HG03139 (cell line): ENCODE measurements at regions not wholly inside any gene's neighbourhood (a gene's known extent, or its start where the extent isn't known, plus 50 kb on each side); places are given as distances from the start of the nearest gene placed in this dataset.

Experiments used
- ATAC-seq: cut with Tn5 transposase; IDR thresholded peaks from one replicate; pipeline ENCODE4 v1.9.1; 2021; ENCODE audit not compliant: unreplicated experiment

DNA sequence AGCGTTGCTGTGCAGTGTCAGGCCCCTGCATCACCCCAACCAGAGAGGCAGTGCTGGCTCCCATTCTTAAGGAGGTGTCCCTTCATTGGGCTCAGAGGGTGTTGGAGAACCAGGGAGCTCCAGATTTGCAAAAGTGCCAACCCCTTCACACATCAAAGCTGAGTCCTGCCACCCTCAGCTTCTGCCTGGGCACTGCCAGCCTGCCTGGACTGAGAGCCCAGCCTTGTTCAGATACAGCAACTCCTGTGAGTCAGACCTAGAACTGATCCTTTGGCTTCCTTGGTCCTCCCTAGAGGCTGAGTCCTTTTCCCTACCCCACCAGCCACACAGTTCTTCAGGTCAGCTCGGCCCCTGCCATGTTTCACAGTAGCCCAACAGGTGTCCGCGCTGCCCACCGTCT, 424.9 kb upstream of the MYT1L start:
- ATAC-seq: no peak

DNA sequence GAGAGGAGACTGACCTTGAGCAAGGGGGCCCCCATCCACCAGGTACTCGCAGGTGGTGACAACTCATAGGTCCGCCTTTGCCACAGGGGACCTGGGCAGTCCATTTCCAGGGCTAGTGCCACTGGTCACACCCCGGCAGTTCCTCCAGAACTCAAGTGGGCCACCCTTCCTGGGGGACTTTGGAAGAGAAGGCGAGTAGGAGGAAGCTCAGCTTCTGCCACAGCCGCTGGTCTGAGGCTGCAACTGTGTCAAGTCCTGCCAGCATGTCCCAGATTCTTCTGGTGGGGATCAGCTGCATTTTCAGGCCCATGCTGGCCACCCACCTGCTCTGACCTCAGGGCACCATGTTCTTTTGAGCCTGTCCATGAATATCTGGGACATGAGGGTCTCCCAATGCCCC, 423.9 kb upstream of the MYT1L start:
- ATAC-seq: no peak

DNA sequence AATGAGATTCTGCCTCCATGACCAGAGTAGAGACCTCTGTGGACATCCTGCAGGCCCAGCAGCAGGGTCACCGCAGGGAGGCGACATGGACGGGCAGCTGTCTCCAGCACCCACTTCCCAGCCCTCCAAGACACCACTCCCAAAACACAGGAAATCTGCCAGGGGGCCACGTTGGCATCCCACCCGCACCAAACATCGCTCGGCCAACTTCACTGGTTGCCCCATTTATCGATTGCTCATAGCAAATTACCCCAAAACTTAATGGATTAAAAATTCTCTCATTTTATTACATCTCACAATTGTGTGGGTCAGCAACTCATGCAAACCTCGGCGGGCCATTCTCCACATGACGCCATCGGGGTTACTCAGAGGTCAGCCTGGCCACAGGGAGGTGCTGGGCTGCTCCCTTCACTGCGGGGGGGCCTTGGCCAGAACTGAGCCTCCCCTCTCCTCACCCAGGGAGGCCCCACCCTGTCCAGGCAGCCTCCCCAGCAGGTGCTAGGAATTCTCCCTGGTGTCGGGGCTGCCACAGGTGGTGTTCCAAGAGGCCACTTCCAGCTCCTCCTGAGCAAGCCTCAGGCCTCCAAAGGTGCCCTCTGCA, 420.7 kb upstream of the MYT1L start:
- ATAC-seq: no peak

DNA sequence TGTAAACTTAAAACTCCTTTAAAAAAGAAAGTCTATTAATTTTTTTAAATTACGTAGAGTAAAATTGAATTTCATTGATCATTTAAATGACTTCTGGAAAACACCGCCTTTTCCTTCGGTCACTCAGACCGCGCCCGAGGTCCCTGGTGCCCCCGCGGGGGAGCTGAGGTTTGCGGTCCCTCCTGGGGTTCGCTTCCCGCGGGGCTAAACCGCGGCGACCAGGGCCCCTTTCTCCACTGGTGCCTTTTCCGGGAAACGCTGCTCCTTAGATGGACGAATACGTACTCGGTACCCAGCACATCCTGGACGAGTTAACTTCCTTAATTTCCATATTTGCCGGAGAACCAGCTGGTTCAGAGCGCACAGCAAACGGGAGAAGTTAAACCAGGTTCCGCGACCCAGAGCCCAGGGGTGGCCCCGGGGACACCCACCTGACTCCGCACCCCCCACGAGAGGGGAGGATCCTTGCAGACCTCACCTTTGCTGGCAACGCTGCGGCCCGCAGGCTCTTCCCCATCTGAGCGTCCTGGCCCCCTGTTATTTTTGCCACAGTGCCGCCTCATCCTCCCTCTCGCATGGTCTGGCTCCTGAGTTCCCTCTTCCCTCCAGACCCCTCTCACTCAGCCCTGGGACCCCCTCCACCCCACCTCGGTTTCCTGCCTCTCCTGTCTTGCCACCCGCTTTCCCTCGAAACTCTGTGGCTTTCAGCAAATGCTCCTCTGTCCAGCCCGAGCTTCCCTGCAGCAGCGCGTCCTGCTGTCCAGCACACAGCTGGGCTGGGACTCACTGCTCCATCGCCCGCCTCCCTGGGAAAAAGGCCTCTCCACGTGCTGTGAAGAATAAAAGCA, 420.0 kb upstream of the MYT1L start:
- ATAC-seq: no peak

- no peak for ATAC-seq
Observed at GRCh38 chr2:2749206-2749598, 418.1 kb upstream of the MYT1L start.

DNA sequence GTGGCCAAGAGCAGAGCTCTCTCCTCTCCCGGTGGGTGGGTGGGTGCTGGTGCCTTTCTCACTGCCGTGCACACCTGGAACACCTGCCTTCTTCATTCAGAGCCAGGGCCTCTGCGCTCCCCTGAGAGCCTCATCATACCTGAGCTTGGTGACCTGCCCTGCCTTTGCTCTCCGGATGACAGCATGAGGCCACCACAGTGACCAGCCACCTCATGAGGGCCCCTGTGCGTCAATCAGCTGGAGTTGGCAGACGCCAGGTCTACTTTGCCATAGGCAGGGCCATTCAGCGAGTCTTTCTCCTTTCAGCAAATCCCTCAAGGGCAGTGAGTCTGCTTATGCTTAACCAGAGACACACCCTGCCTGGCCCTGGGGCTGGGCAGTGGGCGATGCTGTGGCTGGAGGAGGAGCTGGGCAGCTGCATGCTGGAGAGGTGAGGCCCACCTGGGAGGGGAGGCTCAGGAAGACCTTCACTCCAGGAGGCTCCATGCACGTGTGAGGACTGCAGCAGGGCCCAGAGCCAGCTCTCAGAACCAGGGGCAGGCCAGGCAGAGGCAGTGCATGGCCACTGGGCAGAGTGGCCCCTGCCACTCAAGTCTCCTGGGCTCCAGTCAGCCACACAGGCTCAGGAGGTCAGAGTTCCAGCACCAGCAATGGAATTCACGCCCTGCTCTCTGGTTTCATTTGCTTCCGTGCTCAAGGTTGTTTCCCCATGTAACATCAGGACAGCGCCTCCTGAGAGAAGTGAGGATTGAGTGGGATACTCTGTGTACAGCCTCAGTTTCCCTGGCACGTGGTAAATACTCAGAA, 417.5 kb upstream of the MYT1L start:
- ATAC-seq: no peak

DNA sequence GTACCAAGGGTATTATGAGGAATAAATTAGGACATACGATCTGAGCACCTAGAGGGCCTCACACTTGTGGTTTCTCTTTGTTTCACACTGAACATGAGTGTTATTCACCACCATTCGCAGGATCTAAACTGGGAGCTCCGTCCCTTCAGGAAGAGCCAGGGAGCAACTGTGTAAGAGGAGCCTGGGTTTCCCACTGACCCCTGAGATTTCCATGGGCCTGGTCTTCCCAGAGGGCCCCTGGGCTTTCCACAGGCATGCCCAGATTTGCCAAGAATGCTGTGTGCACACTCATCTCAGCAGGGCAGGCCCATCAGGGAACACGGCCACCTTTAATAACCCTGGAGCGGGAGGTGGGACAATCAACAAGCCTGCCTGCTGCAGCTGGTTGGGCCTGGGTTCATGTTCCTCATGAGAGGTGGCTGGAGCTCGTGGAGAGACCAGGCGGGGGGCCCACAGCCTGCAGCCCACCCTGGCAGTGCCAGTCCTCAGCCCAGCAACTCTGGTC, 416.8 kb upstream of the MYT1L start:
- no peak for ATAC-seq

DNA sequence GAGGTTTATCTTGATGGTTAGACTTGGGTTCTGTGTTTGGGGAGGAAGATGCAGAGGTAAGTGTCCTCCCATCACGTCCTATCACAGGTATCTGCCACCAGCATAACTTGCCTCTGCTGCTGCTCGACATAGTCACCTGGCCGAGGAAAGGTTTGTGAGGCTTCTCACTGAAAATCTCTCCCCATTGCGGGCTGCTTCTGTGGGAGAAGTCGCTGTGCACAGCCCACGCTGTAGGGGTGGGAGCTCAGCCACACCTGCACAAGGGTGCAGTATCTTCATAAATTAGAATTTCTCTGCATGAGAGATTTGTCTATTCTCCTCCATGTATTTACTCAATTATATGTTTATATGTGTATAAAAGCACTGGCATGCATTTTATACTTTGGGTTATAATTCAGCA, 415.7 kb upstream of the MYT1L start:
- no peak for ATAC-seq

DNA sequence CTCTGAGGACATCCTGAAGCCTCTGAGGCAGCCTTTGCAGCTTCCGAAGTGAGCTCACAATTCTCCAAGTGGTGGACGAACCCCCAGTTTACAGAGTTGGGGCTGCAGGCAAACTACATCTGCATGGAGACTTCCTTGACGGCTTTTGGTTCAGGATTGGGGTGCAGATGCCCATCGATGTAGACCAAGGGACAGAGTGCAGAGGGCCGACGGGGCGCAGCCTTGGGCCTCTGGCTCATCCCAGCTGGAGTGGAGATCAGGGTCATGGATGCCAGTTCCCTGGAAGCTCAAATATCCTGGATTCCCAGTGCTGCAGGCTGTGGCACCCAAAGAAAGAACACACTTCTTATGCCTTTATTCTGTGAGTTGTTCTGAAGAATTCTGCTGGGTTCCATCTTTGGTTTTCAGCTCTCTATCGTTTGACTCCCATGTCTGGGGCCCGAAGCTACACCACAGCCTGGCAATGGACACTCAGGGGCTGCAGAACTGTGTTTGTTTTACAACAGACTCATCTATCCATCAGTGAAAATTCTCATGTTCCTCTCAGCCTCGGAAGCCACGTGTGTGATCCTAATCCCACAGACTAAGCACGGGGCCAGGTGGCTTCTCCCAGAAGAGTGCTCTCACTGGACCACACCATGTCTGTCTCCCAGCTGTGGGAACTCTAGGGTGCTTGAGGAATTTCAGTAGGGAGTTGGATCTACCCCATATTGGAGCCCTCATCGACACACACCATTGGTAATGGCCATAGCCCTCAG, 414.1 kb upstream of the MYT1L start:
- ATAC-seq: no peak

DNA sequence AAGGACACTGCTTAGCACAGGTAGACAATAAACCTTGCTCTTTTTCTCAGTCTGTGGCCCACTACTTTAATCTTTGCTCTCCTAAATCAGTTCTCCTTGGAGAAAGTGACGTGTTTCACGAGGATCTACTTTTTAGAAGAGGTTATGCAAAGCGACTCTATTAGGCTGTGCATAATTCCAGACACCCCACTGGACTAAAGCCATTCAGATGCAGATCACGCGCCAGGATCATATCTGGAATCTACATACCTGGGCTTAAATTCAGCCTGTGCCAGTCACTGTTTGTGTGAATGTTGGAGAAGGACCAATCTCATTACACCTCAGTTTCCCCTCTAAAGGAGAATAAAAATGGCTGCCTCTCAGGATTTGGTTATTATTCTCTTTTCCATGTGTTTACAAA, 413.0 kb upstream of the MYT1L start:
- ATAC-seq: no peak

DNA sequence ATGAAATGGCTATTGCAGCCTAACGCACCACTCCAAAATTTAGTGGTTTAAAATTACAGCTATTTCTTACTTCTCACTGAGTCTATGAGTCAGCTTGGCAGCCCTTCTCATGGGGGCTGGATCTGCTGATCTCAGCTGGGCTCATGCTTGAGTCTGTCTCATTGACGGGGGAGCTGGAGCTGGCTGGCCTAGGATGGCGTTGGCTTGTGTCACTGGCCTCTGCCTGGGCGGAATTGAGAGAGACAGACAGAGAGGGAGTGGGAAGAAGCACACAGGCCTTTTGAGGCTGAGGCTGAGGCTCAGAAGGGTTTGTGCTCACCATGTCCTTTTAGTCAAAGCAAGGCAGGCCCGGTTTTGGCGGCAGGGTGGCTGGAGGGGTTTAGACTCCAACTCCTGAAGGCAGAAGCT, 412.1 kb upstream of the MYT1L start:
- no peak for ATAC-seq

GRCh38 chr2:2742726-2743125, 411.7 kb upstream of the MYT1L start:
- no peak for ATAC-seq

GRCh38 chr2:2740238-2740775, 409.2 kb upstream of the MYT1L start:
- ATAC-seq: no peak

DNA sequence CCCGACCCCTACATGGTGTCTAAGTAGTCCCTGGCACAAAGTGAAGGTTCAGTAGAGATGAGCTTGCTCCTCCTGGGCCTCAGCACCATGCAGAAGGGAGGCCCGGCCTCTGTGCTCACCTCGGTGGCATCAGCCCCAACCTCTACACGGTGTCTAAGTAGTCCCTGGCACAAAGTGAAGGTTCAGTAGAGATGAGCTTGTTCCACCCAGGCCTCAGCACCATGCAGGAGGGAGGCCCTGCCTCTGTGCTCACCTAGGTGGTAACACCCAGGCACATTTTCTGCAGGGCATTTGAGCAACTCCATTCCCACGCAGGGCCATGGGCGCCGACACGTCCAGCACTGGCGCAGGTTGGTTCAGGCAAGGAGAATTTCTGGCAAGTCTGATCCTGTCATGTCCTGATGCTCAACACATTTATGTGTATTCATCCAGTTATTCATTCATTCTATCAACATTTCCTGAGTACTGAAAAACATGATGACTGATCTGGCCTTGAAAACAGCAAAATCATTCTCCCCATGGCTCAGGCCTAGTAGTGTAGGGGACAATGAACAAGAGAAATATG, 408.2 kb upstream of the MYT1L start:
- ATAC-seq: no peak

DNA sequence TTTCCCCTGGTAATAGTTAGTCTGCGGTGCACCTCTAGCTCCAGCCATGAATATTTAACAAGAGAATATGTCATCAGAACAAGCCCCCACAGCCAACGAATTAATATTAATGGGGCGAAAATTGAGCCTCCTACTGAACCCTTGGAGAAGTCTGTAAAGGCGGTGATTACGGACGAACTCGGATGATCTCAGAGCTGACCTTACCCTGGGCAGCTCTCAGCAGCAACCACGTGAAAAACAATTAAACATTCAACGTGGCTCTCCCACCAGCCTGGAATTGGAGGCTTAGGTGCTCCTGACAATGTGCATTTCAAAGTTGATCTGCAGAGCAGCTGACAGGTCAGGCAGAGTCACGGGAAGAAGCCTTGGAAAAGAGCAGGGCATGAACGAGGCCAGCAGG, 407.6 kb upstream of the MYT1L start:
- no peak for ATAC-seq

- ATAC-seq: no peak
Observed at GRCh38 chr2:2738276-2738675, 407.2 kb upstream of the MYT1L start.

GRCh38 chr2:2735041-2735440, 404.0 kb upstream of the MYT1L start:
- ATAC-seq: no peak

DNA sequence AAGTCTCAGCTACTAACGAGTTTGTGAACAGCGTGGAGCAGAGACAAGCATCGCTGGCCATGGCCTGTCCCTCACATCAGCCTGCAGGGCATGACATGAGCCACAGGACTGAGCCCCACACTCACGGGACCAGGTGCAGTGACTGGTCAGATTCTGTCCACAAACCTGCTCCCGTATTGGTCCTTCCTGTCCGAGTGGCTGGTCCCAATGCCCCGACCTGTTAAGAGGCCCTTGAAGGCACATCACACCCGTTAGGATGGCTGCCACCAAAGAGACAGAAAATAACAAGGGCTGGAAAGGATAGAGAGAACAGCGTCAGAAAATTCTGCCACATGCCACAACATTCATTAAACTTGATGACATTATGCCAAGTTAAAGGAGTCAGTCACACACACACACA, 403.2 kb upstream of the MYT1L start:
- ATAC-seq: no peak

DNA sequence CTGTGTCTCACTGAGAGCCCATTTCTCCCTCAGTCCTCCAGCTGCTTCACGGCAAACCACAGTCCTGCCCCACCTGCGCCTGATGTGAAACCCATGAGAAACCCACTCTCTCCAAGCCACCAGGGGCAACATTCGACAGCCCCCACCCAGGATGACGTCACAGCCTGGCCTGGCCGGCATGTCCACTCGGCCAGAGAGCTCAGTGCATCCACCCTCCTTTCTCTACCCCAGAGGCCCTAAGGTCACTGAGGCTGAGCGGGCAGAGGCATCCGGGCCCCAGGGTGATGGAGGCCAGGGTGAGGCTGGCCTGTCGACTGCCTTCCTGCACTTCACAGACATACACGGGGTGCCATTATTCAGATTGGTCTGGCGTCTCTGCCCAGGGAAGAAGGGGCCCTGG, 402.7 kb upstream of the MYT1L start:
- ATAC-seq: no peak

- no peak for ATAC-seq
Observed at GRCh38 chr2:2732331-2733119, 401.4 kb upstream of the MYT1L start.
